DOHH2 (cell line): ENCODE measurements at regions not wholly inside any gene's neighbourhood (a gene's known extent, or its start where the extent isn't known, plus 50 kb on each side); places are given as distances from the start of the nearest gene placed in this dataset.

Experiments
- H3F3A ChIP-seq: fragments of 200-600 bp; sonication (generic), shearing (Covaris generic); 2 replicates; pipeline ENCODE4 v1.6.0; 2016; ENCODE audit warnings: antibody characterized with exemption, mild to moderate bottlenecking; ENCODE audit not compliant: control insufficient read depth, insufficient read depth
- H3K27ac ChIP-seq: fragments of 200-600 bp; sonication (generic); 2 replicates; pipeline ENCODE4 v1.5.1; 2014; ENCODE audit warnings: low read depth, mild to moderate bottlenecking, low read length, moderate library complexity
- H3K27me3 ChIP-seq: fragments of 200-600 bp; sonication (generic); 2 replicates; pipeline ENCODE4 v1.6.1; 2014; ENCODE audit warnings: mild to moderate bottlenecking, low read length, mixed read lengths; ENCODE audit not compliant: control insufficient read depth
- H3K36me3 ChIP-seq: fragments of 200-600 bp; sonication (generic); 2 replicates; pipeline ENCODE4 v1.6.1; 2014; ENCODE audit warnings: mild to moderate bottlenecking, low read length, moderate library complexity, mixed read lengths; ENCODE audit not compliant: control insufficient read depth
- H3K4me1 ChIP-seq: fragments of 200-600 bp; sonication (generic); 2 replicates; pipeline ENCODE4 v1.6.1; 2014; ENCODE audit warnings: mild to moderate bottlenecking, low read length, mixed read lengths; ENCODE audit not compliant: control insufficient read depth
- H3K4me2 ChIP-seq: fragments of 200-600 bp; sonication (generic); 2 replicates; pipeline ENCODE4 v1.6.0; 2014; ENCODE audit warnings: mild to moderate bottlenecking, low read length, moderate library complexity
- H3K4me3 ChIP-seq: fragments of 200-600 bp; sonication (generic); 2 replicates; pipeline ENCODE4 v1.5.1; 2014; ENCODE audit warnings: mild to moderate bottlenecking, low read length, mixed read lengths
- H3K79me2 ChIP-seq: fragments of 200-600 bp; sonication (generic); 2 replicates; pipeline ENCODE4 v1.6.1; 2014; ENCODE audit warnings: mild to moderate bottlenecking, low read length, mixed read lengths; ENCODE audit not compliant: control insufficient read depth
- H3K9me2 ChIP-seq: fragments of 200-600 bp; sonication (generic); replicated peaks from 2 replicates; pipeline ENCODE4 v1.6.1; 2014; ENCODE audit warnings: mild to moderate bottlenecking, low read length, mixed read lengths; ENCODE audit not compliant: control insufficient read depth
- H3K9me3 ChIP-seq: fragments of 200-600 bp; sonication (generic); 2 replicates; pipeline ENCODE4 v1.6.1; 2014; ENCODE audit warnings: antibody characterized with exemption, low read length, mixed read lengths; ENCODE audit not compliant: control insufficient read depth, insufficient read depth
- H4K20me1 ChIP-seq: fragments of 200-600 bp; sonication (generic); 2 replicates; pipeline ENCODE4 v1.6.0; 2014; ENCODE audit warnings: low read depth, mild to moderate bottlenecking, antibody characterized with exemption, low read length, moderate library complexity; ENCODE audit not compliant: control insufficient read depth, insufficient read depth
- EZH2phosphoT487 ChIP-seq: fragments of 200-600 bp; sonication (generic); IDR thresholded peaks from 2 replicates; pipeline ENCODE4 v1.6.1; 2017; ENCODE audit warnings: borderline replicate concordance, mild to moderate bottlenecking, antibody characterized with exemption, low read length, moderate library complexity, mixed read lengths
- TF ChIP-seq, protein P1 (sequence below): fragments of 200-600 bp; sonication (generic); IDR thresholded peaks from one replicate; pipeline ENCODE4 v1.5.1; 2014; ENCODE audit warnings: antibody characterized with exemption, mild to moderate bottlenecking, low read depth, low read length; ENCODE audit not compliant: poor library complexity, severe bottlenecking

DNA sequence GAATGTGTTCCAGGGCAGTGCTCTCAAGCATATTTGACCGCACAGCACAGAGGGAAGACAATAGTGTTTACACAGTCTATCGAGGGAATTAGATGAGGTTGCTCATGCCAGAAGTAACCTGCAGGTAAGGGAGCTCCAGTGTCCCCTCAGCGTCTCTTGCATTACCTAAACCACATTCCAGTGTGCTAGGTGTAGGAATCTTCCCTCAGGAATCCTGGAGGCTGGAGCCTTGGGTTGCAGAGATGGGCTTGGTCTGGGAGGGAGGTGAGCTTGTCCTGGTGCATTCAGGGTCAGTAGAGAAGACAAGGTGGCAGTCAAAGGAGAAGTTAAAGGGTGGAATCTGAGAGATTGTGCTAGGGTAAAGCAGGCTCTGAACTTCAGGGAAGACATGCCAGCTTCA lies 56.3 kb downstream of the SOX14 start:
- H3K4me1 ChIP-seq: no peaks in the 10 kb centered on the region
- no peak overlapping the region for H3K4me3 ChIP-seq
- H3K36me3 ChIP-seq: no peaks in the 10 kb centered on the region
- no peaks in the 10 kb centered on the region for H3F3A ChIP-seq
- no peak for TF ChIP-seq EZH2phosphoT487
- TF ChIP-seq, protein P1, sequence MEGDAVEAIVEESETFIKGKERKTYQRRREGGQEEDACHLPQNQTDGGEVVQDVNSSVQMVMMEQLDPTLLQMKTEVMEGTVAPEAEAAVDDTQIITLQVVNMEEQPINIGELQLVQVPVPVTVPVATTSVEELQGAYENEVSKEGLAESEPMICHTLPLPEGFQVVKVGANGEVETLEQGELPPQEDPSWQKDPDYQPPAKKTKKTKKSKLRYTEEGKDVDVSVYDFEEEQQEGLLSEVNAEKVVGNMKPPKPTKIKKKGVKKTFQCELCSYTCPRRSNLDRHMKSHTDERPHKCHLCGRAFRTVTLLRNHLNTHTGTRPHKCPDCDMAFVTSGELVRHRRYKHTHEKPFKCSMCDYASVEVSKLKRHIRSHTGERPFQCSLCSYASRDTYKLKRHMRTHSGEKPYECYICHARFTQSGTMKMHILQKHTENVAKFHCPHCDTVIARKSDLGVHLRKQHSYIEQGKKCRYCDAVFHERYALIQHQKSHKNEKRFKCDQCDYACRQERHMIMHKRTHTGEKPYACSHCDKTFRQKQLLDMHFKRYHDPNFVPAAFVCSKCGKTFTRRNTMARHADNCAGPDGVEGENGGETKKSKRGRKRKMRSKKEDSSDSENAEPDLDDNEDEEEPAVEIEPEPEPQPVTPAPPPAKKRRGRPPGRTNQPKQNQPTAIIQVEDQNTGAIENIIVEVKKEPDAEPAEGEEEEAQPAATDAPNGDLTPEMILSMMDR: no peak
- no peaks in the 10 kb centered on the region for H3K27me3 ChIP-seq
- H3K4me2 ChIP-seq: no peak overlapping the region
- H3K9me3 ChIP-seq: no peaks in the 10 kb centered on the region
- no peaks in the 10 kb centered on the region for H4K20me1 ChIP-seq
- H3K79me2 ChIP-seq: no peaks in the 10 kb centered on the region
- no peaks in the 10 kb centered on the region for H3K9me2 ChIP-seq
- no peak overlapping the region for H3K27ac ChIP-seq

DNA sequence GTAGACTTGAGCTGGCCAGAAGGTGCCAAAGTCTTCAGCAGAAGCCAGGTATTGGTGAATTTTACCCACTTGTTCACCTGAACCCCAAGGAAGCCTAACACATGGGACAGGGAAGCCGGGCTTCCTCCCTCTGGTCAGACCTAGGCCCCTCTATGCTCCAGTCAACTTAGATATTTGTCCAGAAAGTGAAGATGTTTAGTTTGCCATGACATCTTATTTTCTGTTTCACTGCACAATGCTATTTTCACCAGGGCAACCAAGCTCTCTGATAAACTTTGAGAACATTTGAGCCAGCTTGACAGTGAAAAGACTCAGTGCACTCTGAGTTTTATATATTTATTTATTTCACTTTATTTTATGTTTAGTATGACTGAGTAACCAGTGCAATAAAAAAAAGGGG lies 71.0 kb downstream of the SOX14 start:
- Histone ChIP-seq H3K79me2 (no peaks in the 10 kb centered on the region), H3K9me3 (no peaks in the 10 kb centered on the region), H3K9me2 (no peaks in the 10 kb centered on the region), H3K4me3 (no peak overlapping the region), H3F3A (no peaks in the 10 kb centered on the region), H3K4me2 (no peak overlapping the region), H3K36me3 (no peaks in the 10 kb centered on the region), H3K27ac (no peak overlapping the region), H4K20me1 (no peaks in the 10 kb centered on the region), H3K27me3 (no peaks in the 10 kb centered on the region), H3K4me1 (no peaks in the 10 kb centered on the region)
- no peak for TF ChIP-seq EZH2phosphoT487
- TF ChIP-seq, protein P1: no peak

DNA sequence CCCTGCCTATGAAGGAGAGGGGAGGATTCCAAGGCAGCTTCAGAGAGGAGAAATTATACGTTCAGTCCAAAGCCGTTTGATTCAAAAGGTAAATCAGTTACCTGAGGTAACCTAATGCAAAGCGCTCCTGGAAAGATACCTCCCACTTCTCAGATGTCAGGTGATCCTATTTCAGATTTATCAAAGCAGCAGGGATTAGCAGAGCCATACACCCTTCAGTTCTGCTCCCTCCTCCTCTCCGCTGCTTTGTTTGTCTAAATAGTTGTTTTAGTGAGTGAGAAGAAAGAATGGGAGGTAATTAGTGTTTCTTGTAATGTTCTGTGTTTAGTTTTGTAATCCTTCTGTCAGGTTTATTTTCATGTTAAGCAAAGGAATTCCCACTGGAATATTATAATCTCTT lies 81.1 kb downstream of the SOX14 start:
- Histone ChIP-seq H3K9me3 (no peaks in the 10 kb centered on the region), H3K27ac (no peak overlapping the region), H4K20me1 (no peaks in the 10 kb centered on the region), H3F3A (no peaks in the 10 kb centered on the region), H3K4me2 (no peak overlapping the region), H3K4me3 (no peak overlapping the region), H3K36me3 (no peaks in the 10 kb centered on the region), H3K79me2 (no peaks in the 10 kb centered on the region), H3K4me1 (no peaks in the 10 kb centered on the region), H3K27me3 (no peaks in the 10 kb centered on the region), H3K9me2 (no peaks in the 10 kb centered on the region)
- TF ChIP-seq, protein P1: no peak
- no peak for TF ChIP-seq EZH2phosphoT487

DNA sequence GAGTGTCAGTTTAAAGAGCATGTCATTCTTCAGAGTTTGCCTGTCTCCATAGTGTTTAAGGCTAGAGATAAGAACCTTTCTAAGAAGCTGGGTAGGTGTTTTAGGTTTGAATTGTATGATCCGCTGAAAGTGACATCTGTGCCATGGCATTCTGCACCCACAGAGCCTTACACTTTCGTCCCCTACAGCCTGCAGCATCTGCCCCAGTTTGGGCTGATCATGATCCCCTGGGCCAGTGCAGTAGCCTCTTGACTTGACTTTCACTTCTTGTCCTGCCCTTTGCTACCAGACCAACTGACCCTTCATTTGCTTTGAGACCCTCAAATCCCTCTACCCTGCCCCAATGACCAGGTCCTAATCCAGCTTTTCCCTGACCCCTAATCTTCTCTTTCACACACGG lies 81.6 kb downstream of the SOX14 start:
- Histone ChIP-seq H3K27ac (no peak overlapping the region), H3K4me2 (no peak overlapping the region), H3K36me3 (no peaks in the 10 kb centered on the region), H3K9me2 (no peaks in the 10 kb centered on the region), H3K4me3 (no peak overlapping the region), H3K4me1 (no peaks in the 10 kb centered on the region), H4K20me1 (no peaks in the 10 kb centered on the region), H3K27me3 (no peaks in the 10 kb centered on the region), H3F3A (no peaks in the 10 kb centered on the region), H3K79me2 (no peaks in the 10 kb centered on the region), H3K9me3 (no peaks in the 10 kb centered on the region)
- TF ChIP-seq EZH2phosphoT487: no peak
- TF ChIP-seq, protein P1: no peak
